ENCODE measurements at regions not wholly inside any gene's neighbourhood (a gene's known extent, or its start where the extent isn't known, plus 50 kb on each side); places are given as distances from the start of the nearest gene placed in this dataset.

DNA sequence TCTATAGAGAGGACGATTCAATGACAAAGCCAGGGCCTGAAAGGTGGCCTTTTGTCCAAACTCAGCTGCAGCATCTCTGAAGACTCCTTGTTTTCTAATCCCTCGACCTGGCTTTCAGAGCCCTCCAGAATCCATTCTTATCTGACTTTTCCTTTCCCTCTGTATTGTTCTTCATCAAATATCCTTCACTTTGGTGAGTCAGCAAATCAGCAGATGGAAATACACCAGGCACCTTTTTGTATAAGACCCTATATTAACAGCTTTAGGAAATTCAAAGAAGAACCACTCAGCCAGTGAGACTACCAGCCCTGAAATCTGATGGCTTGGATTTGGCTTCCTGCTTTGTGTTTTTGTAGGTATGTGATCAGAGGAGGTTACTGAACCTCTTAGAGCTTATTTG is 81.9 kb upstream of the RAB11FIP2 start:
- H3K36me3 ChIP-seq (ENCODE audit: control insufficient read depth in 4 of 4, insufficient read depth in 3 of 4, low read depth in 1 of 4, low read length in 3 of 4) = no peaks in the 10 kb centered on the region
- H3K4me3 ChIP-seq (ENCODE audit: low read depth in 1 of 3, low read length in 3 of 3) = no peak overlapping the region
- H3K9me3 ChIP-seq (ENCODE audit: control insufficient read depth in 4 of 4, low read length in 3 of 4) = no peaks in the 10 kb centered on the region
- no peak for DNase-seq (ENCODE audit: low spot score)
- H3K4me1 ChIP-seq (ENCODE audit: control insufficient read depth in 4 of 4, insufficient read depth in 4 of 4, low read length in 3 of 4) = no peaks in the 10 kb centered on the region
- TF ChIP-seq, protein P1, sequence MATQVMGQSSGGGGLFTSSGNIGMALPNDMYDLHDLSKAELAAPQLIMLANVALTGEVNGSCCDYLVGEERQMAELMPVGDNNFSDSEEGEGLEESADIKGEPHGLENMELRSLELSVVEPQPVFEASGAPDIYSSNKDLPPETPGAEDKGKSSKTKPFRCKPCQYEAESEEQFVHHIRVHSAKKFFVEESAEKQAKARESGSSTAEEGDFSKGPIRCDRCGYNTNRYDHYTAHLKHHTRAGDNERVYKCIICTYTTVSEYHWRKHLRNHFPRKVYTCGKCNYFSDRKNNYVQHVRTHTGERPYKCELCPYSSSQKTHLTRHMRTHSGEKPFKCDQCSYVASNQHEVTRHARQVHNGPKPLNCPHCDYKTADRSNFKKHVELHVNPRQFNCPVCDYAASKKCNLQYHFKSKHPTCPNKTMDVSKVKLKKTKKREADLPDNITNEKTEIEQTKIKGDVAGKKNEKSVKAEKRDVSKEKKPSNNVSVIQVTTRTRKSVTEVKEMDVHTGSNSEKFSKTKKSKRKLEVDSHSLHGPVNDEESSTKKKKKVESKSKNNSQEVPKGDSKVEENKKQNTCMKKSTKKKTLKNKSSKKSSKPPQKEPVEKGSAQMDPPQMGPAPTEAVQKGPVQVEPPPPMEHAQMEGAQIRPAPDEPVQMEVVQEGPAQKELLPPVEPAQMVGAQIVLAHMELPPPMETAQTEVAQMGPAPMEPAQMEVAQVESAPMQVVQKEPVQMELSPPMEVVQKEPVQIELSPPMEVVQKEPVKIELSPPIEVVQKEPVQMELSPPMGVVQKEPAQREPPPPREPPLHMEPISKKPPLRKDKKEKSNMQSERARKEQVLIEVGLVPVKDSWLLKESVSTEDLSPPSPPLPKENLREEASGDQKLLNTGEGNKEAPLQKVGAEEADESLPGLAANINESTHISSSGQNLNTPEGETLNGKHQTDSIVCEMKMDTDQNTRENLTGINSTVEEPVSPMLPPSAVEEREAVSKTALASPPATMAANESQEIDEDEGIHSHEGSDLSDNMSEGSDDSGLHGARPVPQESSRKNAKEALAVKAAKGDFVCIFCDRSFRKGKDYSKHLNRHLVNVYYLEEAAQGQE (IDR thresholded peaks at IDR 0.05) = no peak
- TF ChIP-seq NR2F2 (IDR thresholded peaks at IDR 0.05) (no peak), YY1 (IDR thresholded peaks at IDR 0.05) (no peak), EGR1 (IDR thresholded peaks at IDR 0.05; ENCODE audit: low read depth in 2 of 2) (no peak), GABPA (IDR thresholded peaks at IDR 0.05 in 1 of 2, conservative IDR thresholded peaks at IDR 0.05 in 1 of 2) (no peak), FOXA2 (IDR thresholded peaks at IDR 0.05) (no peak), SP1 (IDR thresholded peaks at IDR 0.05) (no peak), RAD21 (IDR thresholded peaks at IDR 0.05) (no peak), FOXA1 (IDR thresholded peaks at IDR 0.05) (no peak)
- TF ChIP-seq, protein P2, sequence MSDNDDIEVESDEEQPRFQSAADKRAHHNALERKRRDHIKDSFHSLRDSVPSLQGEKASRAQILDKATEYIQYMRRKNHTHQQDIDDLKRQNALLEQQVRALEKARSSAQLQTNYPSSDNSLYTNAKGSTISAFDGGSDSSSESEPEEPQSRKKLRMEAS (IDR thresholded peaks at IDR 0.05) = no peak
- TF ChIP-seq, protein P3, sequence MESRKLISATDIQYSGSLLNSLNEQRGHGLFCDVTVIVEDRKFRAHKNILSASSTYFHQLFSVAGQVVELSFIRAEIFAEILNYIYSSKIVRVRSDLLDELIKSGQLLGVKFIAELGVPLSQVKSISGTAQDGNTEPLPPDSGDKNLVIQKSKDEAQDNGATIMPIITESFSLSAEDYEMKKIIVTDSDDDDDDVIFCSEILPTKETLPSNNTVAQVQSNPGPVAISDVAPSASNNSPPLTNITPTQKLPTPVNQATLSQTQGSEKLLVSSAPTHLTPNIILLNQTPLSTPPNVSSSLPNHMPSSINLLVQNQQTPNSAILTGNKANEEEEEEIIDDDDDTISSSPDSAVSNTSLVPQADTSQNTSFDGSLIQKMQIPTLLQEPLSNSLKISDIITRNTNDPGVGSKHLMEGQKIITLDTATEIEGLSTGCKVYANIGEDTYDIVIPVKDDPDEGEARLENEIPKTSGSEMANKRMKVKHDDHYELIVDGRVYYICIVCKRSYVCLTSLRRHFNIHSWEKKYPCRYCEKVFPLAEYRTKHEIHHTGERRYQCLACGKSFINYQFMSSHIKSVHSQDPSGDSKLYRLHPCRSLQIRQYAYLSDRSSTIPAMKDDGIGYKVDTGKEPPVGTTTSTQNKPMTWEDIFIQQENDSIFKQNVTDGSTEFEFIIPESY (IDR thresholded peaks at IDR 0.05) = no peak
- H3K27ac ChIP-seq (ENCODE audit: low read depth in 1 of 2, low read length in 2 of 2) = no peak overlapping the region
- WGBS = 44% methylated on average over 2 of the region's 2 CpGs
- H3K9ac ChIP-seq (ENCODE audit: low read depth in 1 of 2, low read length in 2 of 2) = no peak overlapping the region
- H3K27me3 ChIP-seq (ENCODE audit: control insufficient read depth in 4 of 4, insufficient read depth in 4 of 4, low read length in 3 of 4) = no peaks in the 10 kb centered on the region

DNA sequence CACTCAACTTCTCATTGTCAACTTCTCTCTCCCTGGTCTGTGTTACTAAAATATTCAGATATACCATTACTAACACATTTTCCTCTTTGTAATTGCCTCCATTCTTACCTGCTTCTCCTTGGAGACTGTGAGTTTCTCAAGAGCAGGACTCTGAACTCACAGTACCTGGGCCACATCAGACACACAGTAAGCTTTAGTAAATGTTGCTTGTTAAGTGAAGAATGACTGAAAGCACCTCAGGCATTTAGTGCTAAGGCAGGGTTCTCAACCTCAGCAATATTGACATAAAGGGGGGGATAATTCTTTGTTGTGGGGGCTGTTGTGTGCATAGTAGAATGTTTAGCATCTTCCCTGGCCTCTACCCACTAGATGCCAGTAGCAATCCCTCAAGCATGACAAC is 72.0 kb upstream of the RAB11FIP2 start:
- Histone ChIP-seq H3K27ac (ENCODE audit: low read depth in 1 of 2, low read length in 2 of 2) (no peak overlapping the region), H3K9me3 (ENCODE audit: control insufficient read depth in 4 of 4, low read length in 3 of 4) (no peaks in the 10 kb centered on the region), H3K9ac (ENCODE audit: low read depth in 1 of 2, low read length in 2 of 2) (no peak overlapping the region), H3K4me1 (ENCODE audit: control insufficient read depth in 4 of 4, insufficient read depth in 4 of 4, low read length in 3 of 4) (no peaks in the 10 kb centered on the region), H3K36me3 (ENCODE audit: control insufficient read depth in 4 of 4, insufficient read depth in 3 of 4, low read depth in 1 of 4, low read length in 3 of 4) (no peaks in the 10 kb centered on the region), H3K4me3 (ENCODE audit: low read depth in 1 of 3, low read length in 3 of 3) (no peak overlapping the region), H3K27me3 (ENCODE audit: control insufficient read depth in 4 of 4, insufficient read depth in 4 of 4, low read length in 3 of 4) (no peaks in the 10 kb centered on the region)
- DNase-seq (ENCODE audit: low spot score) = no peak
- TF ChIP-seq, protein P4, sequence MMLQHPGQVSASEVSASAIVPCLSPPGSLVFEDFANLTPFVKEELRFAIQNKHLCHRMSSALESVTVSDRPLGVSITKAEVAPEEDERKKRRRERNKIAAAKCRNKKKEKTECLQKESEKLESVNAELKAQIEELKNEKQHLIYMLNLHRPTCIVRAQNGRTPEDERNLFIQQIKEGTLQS (IDR thresholded peaks at IDR 0.05) = no peak

DNA sequence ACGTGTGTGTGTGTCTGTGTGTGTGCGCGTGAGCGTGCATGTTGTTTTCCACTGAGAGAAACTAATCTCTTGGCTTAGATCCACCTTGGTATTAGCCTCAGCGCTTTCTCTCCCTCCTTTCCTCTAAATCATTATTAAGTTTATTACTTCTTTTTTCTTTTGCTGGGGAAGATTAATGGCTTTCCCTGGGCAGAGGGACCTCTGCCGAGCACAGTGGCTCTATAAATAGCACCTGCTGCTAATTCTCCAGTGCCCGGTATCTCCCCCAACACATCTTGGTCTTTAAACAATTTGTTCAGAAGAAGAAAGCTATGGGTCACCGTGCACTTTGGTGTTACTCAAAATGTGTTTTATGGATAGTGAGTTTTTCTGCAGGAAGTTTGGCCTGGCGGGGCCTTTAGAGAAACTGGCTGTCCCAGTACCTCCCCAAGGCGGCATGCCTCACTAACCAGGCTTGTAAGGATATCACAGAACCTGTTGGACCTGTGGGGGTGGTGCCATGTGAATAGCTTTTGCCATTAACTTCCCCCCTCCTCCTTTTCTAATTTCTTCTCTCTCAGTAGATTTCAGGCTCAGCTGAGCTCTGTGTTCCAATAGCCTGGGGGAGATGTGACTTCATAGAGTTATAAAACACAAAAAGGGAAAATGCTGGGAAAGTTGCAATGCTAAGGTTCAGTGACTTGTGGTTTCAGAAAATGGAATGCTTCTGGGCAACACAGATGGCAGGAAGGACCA is 70.1 kb upstream of the RAB11FIP2 start:
- H3K9me3 ChIP-seq (ENCODE audit: control insufficient read depth in 4 of 4, low read length in 3 of 4) = no peaks in the 10 kb centered on the region
- no peak overlapping the region for H3K4me3 ChIP-seq (ENCODE audit: low read depth in 1 of 3, low read length in 3 of 3)
- no peak overlapping the region for H3K9ac ChIP-seq (ENCODE audit: low read depth in 1 of 2, low read length in 2 of 2)
- H3K27ac ChIP-seq (ENCODE audit: low read depth in 1 of 2, low read length in 2 of 2) = no peak overlapping the region
- 86% methylated on average over 10 of the region's 10 CpGs for WGBS
- H3K27me3 ChIP-seq (ENCODE audit: control insufficient read depth in 4 of 4, insufficient read depth in 4 of 4, low read length in 3 of 4) = no peaks in the 10 kb centered on the region
- no peak for DNase-seq (ENCODE audit: low spot score)
- no peaks in the 10 kb centered on the region for H3K36me3 ChIP-seq (ENCODE audit: control insufficient read depth in 4 of 4, insufficient read depth in 3 of 4, low read depth in 1 of 4, low read length in 3 of 4)
- H3K4me1 ChIP-seq (ENCODE audit: control insufficient read depth in 4 of 4, insufficient read depth in 4 of 4, low read length in 3 of 4) = no peaks in the 10 kb centered on the region
- no peak for TF ChIP-seq HNF4G (IDR thresholded peaks at IDR 0.05)
- TF ChIP-seq, protein P3 (IDR thresholded peaks at IDR 0.05) = no peak
- TF ChIP-seq GABPA (IDR thresholded peaks at IDR 0.05 in 1 of 2, conservative IDR thresholded peaks at IDR 0.05 in 1 of 2) = no peak
- TF ChIP-seq, protein P4 (IDR thresholded peaks at IDR 0.05) = no peak
- TF ChIP-seq, protein P1 (IDR thresholded peaks at IDR 0.05) = no peak
- TF ChIP-seq NR2F2 (IDR thresholded peaks at IDR 0.05) = no peak
- TF ChIP-seq SP1 (IDR thresholded peaks at IDR 0.05) = no peak
- TF ChIP-seq RXRA (IDR thresholded peaks at IDR 0.05) = no peak

Measured in liver (tissue), 7 donors.